H1 (cell line): ENCODE measurements at regions not wholly inside any gene's neighbourhood (a gene's known extent, or its start where the extent isn't known, plus 50 kb on each side); places are given as distances from the start of the nearest gene placed in this dataset.

ENCODE experiments used
- ATF2 ChIP-seq: IDR thresholded peaks from 2 replicates; pipeline ENCODE4 v1.6.1; 2012; ENCODE audit warnings: low read length, inconsistent platforms
- POLR2AphosphoS5 ChIP-seq: IDR thresholded peaks from 2 replicates; pipeline ENCODE4 v1.6.1; 2011; ENCODE audit warnings: low read depth, low read length
- SIRT6 ChIP-seq: IDR thresholded peaks from one replicate; pipeline ENCODE4 v1.7.1; 2012; ENCODE audit warnings: low read length, inconsistent platforms
- YY1 ChIP-seq: IDR thresholded peaks from 2 replicates; pipeline ENCODE4 v1.6.1; 2011; ENCODE audit warnings: low read depth, mild to moderate bottlenecking, low read length
- TF ChIP-seq, protein P1 (sequence below), 3 experiments: IDR thresholded peaks; 1 replicate in 2 of 3; 2 replicates in 1 of 3; pipeline versions ENCODE4 v1.5.1 to v1.6.1; 2011; ENCODE audit warnings: low read length in 3 of 3, mild to moderate bottlenecking in 3 of 3, inconsistent platforms in 2 of 3, low read depth in 1 of 3, moderate library complexity in 1 of 3; ENCODE audit not compliant: insufficient read depth in 1 of 3; ENCODE audit errors: control extremely low read depth in 1 of 3
- TF ChIP-seq, protein P2 (sequence below): IDR thresholded peaks from 2 replicates; pipeline ENCODE4 v1.6.1; 2012; ENCODE audit warnings: inconsistent platforms

- TF ChIP-seq, protein P1, sequence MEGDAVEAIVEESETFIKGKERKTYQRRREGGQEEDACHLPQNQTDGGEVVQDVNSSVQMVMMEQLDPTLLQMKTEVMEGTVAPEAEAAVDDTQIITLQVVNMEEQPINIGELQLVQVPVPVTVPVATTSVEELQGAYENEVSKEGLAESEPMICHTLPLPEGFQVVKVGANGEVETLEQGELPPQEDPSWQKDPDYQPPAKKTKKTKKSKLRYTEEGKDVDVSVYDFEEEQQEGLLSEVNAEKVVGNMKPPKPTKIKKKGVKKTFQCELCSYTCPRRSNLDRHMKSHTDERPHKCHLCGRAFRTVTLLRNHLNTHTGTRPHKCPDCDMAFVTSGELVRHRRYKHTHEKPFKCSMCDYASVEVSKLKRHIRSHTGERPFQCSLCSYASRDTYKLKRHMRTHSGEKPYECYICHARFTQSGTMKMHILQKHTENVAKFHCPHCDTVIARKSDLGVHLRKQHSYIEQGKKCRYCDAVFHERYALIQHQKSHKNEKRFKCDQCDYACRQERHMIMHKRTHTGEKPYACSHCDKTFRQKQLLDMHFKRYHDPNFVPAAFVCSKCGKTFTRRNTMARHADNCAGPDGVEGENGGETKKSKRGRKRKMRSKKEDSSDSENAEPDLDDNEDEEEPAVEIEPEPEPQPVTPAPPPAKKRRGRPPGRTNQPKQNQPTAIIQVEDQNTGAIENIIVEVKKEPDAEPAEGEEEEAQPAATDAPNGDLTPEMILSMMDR (IDR thresholded peaks at IDR 0.05; ENCODE audit: control extremely low read depth in 1 of 3, insufficient read depth in 1 of 3, low read depth in 1 of 3, low read length in 3 of 3), result no peak
- TF ChIP-seq ATF2 (no peak), YY1 (no peak), SIRT6 (no peak), POLR2AphosphoS5 (no peak)
- TF ChIP-seq, protein P2, sequence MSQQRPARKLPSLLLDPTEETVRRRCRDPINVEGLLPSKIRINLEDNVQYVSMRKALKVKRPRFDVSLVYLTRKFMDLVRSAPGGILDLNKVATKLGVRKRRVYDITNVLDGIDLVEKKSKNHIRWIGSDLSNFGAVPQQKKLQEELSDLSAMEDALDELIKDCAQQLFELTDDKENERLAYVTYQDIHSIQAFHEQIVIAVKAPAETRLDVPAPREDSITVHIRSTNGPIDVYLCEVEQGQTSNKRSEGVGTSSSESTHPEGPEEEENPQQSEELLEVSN, result no peak
Measured at GRCh38 chr4:96139251-96139929, 299.5 kb downstream of the PDHA2 start.
